ENCODE measurements at regions not wholly inside any gene's neighbourhood (a gene's known extent, or its start where the extent isn't known, plus 50 kb on each side); places are given as distances from the start of the nearest gene placed in this dataset.
"Not testable (repeated sequence)": the region's sequence is repeated elsewhere in the genome, so short reads cannot be mapped to it uniquely, and the experiment has no call there.

DNA sequence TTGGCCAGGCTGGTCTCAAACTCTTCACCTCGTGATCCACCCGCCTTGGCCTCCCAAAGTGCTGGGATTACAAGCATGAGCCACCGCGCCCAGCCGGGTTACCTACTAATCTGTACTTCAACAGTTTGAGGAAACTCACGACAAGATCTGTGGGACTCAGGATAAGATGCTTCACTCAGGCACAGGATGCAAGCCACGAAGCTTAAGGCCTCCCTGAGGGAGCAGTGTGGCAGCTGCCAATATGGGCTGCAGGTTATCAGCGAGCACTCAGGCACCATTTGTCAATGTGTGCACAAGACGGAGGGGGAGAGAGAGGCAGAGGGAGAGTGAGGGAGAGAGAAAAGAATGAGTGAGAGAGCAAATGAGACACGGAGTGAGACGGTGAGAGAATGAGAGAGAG, 173.6 kb upstream of the RAB6C start:
- no peak for DNase-seq (ENCODE audit: low read depth in 2 of 2)

DNA sequence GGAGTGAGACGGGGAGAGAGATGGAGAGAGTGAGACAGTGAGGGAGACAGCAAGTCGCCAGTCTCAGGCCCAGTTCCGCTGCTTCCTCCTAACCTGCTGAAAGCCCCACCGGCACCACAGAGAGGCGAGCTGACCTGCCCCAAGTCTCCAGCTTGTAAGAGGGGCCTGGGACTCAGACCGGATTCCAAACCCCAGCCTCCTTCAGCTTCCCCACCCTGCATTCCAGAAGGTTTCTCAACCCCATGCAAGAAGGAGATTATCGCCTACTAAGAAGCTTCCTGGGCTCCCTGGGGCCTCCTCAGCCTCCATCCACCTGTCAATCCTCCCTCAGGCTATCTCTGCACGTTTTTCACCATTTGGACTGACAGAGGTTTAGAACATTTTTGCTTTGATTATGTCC, 173.1 kb upstream of the RAB6C start:
- DNase-seq (ENCODE audit: low read depth in 2 of 2): no peak

- DNase-seq (ENCODE audit: low read depth in 2 of 2): no peak
Measured at GRCh38 chr2:129806990-129807389, 172.5 kb upstream of the RAB6C start.

- DNase-seq (ENCODE audit: low read depth in 2 of 2): not testable (repeated sequence)
Measured at GRCh38 chr2:129807642-129808338, 171.7 kb upstream of the RAB6C start.

GRCh38 chr2:129810521-129810920, 168.9 kb upstream of the RAB6C start:
- no peak for DNase-seq (ENCODE audit: low read depth in 2 of 2)

GRCh38 chr2:129812071-129812470, 167.4 kb upstream of the RAB6C start:
- no peak for DNase-seq (ENCODE audit: low read depth in 2 of 2)

DNA sequence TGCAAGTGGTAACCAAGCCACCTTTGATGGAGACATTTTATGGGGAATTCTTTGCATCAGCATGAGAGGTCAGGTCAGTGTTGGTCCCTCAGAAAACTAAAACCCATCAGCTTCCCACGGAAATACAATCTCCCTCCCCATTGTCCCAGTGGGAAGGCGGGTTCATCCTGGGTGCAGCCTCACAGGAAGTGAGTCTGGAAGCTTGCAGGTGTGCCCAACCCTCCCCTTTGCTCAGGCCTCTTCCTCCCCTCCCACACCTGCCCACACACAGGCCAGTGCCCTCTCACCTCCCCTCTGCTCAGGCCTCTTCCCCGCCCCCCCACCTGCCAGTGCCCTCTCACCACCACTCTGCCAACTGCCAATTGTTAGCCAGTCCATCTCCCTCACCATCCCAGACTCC, 166.8 kb upstream of the RAB6C start:
- DNase-seq (ENCODE audit: low read depth in 2 of 2): no peak

DNA sequence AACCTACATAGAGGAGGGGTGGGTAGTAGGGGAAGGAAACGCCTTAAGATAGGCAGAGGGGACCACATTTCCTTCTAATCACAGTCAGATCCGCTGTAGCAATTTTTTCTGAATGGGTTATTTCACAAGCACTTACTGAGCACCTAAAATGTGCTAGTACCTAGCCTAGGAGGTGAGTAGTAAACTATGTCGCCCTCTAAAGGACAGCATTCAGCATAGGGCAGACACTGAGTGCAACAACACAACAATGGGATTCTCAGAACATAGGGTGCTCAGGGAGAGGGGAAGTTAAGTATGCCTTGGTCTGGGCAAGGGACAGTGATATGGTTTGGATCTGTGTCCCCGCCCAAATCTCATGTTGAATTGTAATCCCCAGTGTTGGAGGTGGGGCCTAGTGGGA, 166.1 kb upstream of the RAB6C start:
- DNase-seq (ENCODE audit: low read depth in 2 of 2): no peak

DNA sequence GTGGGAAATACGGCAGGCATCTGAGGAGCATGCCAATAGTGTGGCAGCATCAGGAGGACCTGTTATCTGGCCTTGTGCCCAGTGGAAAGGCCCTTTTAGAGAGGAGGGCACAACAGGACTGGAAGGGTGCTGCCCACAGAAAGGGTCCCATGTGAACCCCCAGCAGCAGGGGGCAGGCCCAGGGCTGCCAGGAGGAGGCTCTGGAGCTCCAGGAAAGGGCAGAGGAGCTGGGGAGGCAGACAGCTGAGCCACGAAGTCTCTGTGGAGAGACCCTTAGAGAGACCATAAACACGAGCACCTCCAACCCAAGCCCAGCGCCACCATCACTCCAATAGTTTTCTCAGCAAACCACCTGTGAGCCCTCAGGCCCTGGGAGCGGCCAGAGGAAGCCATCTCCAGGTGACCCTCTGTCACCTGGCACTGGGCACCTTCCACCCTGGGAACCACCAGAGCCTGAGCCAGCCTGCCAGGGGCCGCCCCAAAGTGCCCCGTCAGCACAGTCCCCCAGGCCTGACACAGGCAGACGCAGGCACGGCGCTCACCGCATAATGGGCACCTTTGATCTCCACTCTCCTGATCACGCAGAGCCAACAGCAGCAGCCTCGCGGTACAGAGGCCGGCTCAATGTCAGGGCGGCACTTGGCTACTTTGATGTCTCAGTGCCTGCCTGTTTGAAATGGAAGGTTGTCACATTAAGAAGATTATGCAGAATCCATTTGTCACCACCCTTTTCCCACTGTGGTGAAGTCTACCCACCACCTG, 162.5 kb upstream of the RAB6C start:
- DNase-seq (ENCODE audit: low read depth in 2 of 2): no peak

- no peak for DNase-seq (ENCODE audit: low read depth in 2 of 2)
Measured at GRCh38 chr2:129819855-129820254, 159.6 kb upstream of the RAB6C start.

- DNase-seq (ENCODE audit: low read depth in 2 of 2): no peak
Measured at GRCh38 chr2:129820908-129821307, 158.6 kb upstream of the RAB6C start.

- no peak for DNase-seq (ENCODE audit: low read depth in 2 of 2)
Measured at GRCh38 chr2:129821445-129821844, 158.0 kb upstream of the RAB6C start.

DNA sequence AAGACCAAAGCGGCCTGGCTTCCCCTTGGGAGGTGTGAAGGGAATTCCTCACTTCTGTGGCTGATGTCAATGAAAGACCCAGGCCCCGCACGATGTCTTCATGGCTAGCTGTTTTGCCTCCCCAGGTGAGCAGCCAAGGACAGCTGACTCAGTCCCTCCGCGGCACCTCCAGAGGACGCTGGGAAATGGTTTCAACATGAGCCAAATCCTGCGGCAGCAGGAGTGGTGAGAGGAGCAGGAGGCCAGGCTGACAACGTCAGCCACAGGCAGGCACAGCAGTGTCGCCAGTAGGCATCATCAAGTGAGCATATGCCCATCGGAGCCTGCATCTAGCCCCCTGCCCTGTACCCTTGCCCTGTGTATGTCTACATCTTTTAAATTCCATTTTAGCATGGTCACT, 156.4 kb upstream of the RAB6C start:
- no peak for DNase-seq (ENCODE audit: low read depth in 2 of 2)

DNA sequence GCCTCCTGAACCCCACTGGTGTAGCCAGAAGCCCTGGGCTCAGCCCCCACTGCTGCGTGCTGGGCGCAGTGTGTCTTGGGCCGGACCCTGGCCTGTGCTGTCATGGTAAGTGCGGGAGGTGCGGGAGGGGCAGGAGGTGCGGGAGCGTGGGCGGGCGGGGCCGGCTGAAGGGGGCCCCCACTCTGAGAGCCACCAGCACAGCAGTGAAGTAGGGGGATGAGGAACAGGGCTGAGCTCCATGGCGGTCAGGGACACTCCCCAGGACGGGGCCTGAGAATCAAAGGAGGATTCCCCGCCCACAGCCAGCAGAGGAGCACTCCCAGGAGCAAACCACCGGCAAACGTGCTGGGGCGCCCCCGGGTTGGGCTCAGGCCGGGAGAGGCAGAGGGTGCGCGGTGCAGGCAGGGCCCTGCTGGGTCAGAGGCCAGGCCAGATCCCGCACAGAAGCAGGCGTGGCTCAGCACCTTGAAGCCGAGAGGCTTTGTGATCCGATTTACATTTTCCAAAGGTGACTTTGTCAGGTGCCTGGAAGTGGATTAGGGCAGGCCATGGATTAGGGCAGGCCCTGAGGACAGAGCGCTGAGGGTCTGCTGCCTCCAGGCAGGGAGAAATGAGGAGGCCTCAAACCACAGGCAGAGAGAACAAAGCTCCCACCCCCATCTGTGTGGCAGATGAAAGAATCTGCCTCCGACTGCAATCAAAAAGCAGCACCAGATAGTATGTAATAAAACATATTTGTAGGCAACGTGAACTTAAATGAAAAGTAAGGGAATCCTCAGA, 152.0 kb upstream of the RAB6C start:
- DNase-seq (ENCODE audit: low read depth in 2 of 2): no peak

DNA sequence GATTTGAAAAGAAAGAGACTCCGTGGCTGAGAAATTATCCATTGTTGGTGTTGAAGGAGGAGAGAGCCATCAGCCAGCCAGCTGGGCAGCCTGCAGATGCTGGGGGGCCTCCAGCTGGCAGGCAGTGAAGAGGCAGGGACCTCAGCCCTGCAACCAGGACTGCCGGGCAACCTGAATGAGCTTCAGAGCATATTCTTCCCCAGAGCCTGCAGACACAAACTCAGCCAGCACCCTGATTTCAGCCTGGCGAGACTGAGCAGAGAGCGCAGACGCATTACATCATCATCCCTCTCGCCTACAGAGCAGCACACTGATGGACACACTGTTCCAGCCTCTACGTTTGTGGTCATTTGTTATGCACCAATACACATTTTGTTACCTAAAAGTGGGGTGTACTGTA, 150.7 kb upstream of the RAB6C start:
- DNase-seq (ENCODE audit: low read depth in 2 of 2): no peak

DNA sequence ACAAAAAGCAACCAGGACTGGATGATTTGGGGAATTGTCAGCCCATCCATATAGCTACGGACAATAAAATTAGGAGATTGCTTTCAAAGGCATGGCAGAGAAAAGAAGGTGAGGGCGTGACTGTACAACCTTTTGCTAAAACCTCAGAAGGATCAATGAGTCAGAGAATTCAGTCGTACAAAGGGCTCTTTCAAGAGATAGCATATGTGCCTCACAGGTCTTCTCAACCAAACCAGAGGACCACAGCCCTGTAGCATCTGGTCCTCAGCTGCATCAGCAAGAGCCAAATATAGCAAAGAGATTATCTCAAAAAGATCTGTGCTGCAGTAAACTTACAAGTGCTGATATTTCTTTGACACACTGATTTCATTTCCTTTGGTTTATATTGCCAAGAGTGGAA, 149.9 kb upstream of the RAB6C start:
- DNase-seq (ENCODE audit: low read depth in 2 of 2): no peak

- DNase-seq (ENCODE audit: low read depth in 2 of 2): no peak
Measured at GRCh38 chr2:129831018-129831417, 148.4 kb upstream of the RAB6C start.

GRCh38 chr2:129833465-129833864, 146.0 kb upstream of the RAB6C start:
- DNase-seq (ENCODE audit: low read depth in 2 of 2): not testable (repeated sequence)

- no peak for DNase-seq (ENCODE audit: low read depth in 2 of 2)
Measured at GRCh38 chr2:129847043-129847442, 132.4 kb upstream of the RAB6C start.

DNA sequence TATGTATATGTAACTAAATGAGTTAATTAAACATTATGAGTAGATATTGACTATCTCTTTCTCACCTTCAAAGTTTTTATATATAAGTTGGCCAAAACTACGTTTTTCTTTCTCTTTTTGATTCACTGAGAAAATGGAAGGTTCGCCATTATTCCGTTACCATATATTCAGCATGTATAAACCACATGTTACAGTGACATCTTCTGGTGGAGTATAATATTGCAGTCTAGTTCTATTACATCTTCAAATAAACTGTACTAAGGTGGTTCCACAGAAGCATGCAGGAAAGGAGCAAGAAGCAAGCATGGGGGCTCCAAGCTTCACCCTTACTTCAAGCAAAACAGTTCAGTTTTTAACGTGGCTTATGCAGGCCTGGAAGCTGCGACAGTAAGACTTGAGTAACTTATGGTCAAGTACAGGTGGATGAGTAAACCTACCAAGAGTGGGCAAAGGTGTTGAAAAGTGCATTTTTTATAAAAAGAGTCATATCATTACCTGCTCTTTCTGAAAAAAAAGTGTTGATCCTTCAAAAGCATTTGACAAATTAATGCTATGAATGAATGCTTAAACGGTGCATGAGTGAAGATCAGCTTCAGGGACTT, 129.8 kb upstream of the RAB6C start:
- DNase-seq (ENCODE audit: low read depth in 2 of 2): no peak

GRCh38 chr2:129857200-129857599, 122.3 kb upstream of the RAB6C start:
- no peak for DNase-seq (ENCODE audit: low read depth in 2 of 2)

DNA sequence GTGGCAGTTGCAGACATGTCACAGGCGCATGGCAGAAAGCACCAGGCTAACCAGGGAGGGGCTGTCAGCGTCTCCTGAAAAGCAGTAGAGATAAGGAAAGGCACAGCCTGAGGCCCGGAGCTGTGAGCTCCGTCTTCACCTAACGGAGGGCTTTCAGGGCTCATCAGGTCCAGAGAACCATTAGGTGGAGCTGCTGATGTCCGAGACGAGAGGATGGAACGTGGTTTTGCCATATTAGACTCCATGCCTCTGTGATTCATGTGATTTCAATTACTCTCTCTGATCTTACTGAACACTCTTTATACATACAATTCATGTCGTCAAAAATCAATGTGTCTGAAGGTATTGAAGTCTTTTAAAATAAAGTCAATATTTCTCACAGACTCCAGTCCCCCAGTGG, 120.3 kb upstream of the RAB6C start:
- DNase-seq (ENCODE audit: low read depth in 2 of 2): no peak
